PFSK-1 (cell line): ENCODE measurements at regions not wholly inside any gene's neighbourhood (a gene's known extent, or its start where the extent isn't known, plus 50 kb on each side); places are given as distances from the start of the nearest gene placed in this dataset.

ENCODE experiments used
- REST ChIP-seq, 2 experiments: IDR thresholded peaks; 2 replicates each; pipeline versions ENCODE4 v1.6.1 to v1.8.0; 2011 to 2012; ENCODE audit warnings: low read depth in 2 of 2, low read length in 2 of 2, control low read depth in 1 of 2, inconsistent platforms in 1 of 2, mild to moderate bottlenecking in 1 of 2, moderate library complexity in 1 of 2; ENCODE audit not compliant: insufficient read depth in 1 of 2
- SIN3A ChIP-seq: IDR thresholded peaks from 2 replicates; pipeline ENCODE4 v1.6.1; 2012; ENCODE audit warnings: mild to moderate bottlenecking, low read length, moderate library complexity, borderline replicate concordance; ENCODE audit not compliant: insufficient read depth
- TAF1 ChIP-seq: IDR thresholded peaks from 2 replicates; pipeline ENCODE4 v1.6.1; 2012; ENCODE audit warnings: low read length, control low read depth, borderline replicate concordance; ENCODE audit not compliant: insufficient read depth

GRCh38 chr22:48834404-48834803, 993.3 kb downstream of the BRD1 start:
- TF ChIP-seq TAF1, result no peak
- no peak for TF ChIP-seq REST (IDR thresholded peaks at IDR 0.05; ENCODE audit: insufficient read depth in 1 of 2, low read depth in 2 of 2, low read length in 2 of 2)
- no peak for TF ChIP-seq SIN3A
